Sigmoid colon (tissue), 6 donors: ENCODE measurements at regions not wholly inside any gene's neighbourhood (a gene's known extent, or its start where the extent isn't known, plus 50 kb on each side); places are given as distances from the start of the nearest gene placed in this dataset.

Experiments
- DNase-seq: peaks from one replicate; pipeline ENCODE4 v3.0.0-alpha.2; 2019
- H3K27ac ChIP-seq, 4 donors: fragments of 200-600 bp; sonication (generic); one replicate each; pipeline ENCODE4 v1.5.1; 2016 to 2019; ENCODE audit warnings: mild to moderate bottlenecking in 1 of 4
- H3K27me3 ChIP-seq, 3 donors: fragments of 200-600 bp; sonication (generic); one replicate each; pipeline ENCODE4 v1.5.1; 2019; ENCODE audit warnings: mild to moderate bottlenecking in 1 of 3
- H3K36me3 ChIP-seq, 4 donors: fragments of 200-600 bp; sonication (generic); one replicate each; pipeline ENCODE4 v1.5.1; 2016 to 2019
- H3K4me1 ChIP-seq, 4 donors: fragments of 200-600 bp; sonication (generic); one replicate each; pipeline ENCODE4 v1.5.1; 2017 to 2019
- H3K4me3 ChIP-seq, 4 donors: fragments of 200-600 bp; sonication (generic); one replicate each; pipeline ENCODE4 v1.5.1; 2017 to 2019; ENCODE audit warnings: mild to moderate bottlenecking in 2 of 4, moderate library complexity in 1 of 4
- H3K9me3 ChIP-seq, 4 donors: fragments of 200-600 bp in 3 of 4; sonication (generic) in 3 of 4; one replicate each; pipeline versions ENCODE4 v1.5.1 to v1.6.1; 2013 to 2019
- EP300 ChIP-seq, 4 donors: sonication (generic); formaldehyde crosslinking; IDR thresholded peaks; one replicate each; pipeline ENCODE4 v1.6.1; 2017; ENCODE audit warnings: antibody characterized with exemption in 4 of 4
- POLR2A ChIP-seq, 2 donors: fragments of 450-650 bp; IDR thresholded peaks; one replicate each; pipeline ENCODE4 v1.6.1; 2016; ENCODE audit warnings: antibody characterized with exemption in 2 of 2, mild to moderate bottlenecking in 2 of 2, moderate library complexity in 2 of 2
- POLR2AphosphoS5 ChIP-seq, 4 donors: sonication (generic); formaldehyde crosslinking; IDR thresholded peaks; one replicate each; pipeline ENCODE4 v1.6.1; 2017; ENCODE audit warnings: antibody characterized with exemption in 4 of 4
- WGBS, 2 donors: extraction: QIAGEN DNeasy Blood & Tissue Kit; methylation state at CpG; one replicate each; pipeline ENCODE4 v1.1.7; 2013; 5-methylcytosine and 5-hydroxymethylcytosine counted together
- intact Hi-C: fragments of 100-400 bp; cut with DNase I; formaldehyde crosslinking; loops from one replicate; pipeline ENCODE4 v1.15.1; 2023
- TF ChIP-seq, protein P1 (sequence below), 4 experiments: fragments of 450-650 bp in 3 of 4; fragments of 200-600 bp in 1 of 4; IDR thresholded peaks; one replicate each; pipeline ENCODE4 v1.5.1; 2016 to 2019; ENCODE audit warnings: antibody characterized with exemption in 4 of 4, mild to moderate bottlenecking in 3 of 4, moderate library complexity in 2 of 4
- donor health status: healthy with polysubstance abuse.
- donor health status: healthy.

DNA sequence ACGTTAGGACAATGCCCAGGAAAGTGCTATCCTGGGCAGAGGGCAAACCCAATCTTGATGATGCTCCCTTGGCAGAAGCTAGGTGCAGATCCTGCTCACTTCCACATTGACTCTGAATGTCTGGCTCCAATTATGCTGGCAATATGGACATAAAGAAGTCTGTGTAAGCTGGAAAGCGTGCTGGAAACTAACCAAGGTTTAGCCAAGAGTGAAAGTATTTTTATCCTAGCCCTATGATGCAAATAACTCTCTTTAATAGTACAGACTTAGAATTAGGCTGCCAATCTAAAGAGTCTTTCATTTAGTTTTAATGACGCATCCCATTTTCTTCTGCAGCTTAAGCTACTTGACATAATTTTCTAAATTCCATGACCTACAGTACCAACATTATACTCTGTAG, 571.8 kb downstream of the TUSC7 start:
- no peaks in the 10 kb centered on the region for H3K36me3 ChIP-seq
- no peak for DNase-seq
- TF ChIP-seq, protein P1, sequence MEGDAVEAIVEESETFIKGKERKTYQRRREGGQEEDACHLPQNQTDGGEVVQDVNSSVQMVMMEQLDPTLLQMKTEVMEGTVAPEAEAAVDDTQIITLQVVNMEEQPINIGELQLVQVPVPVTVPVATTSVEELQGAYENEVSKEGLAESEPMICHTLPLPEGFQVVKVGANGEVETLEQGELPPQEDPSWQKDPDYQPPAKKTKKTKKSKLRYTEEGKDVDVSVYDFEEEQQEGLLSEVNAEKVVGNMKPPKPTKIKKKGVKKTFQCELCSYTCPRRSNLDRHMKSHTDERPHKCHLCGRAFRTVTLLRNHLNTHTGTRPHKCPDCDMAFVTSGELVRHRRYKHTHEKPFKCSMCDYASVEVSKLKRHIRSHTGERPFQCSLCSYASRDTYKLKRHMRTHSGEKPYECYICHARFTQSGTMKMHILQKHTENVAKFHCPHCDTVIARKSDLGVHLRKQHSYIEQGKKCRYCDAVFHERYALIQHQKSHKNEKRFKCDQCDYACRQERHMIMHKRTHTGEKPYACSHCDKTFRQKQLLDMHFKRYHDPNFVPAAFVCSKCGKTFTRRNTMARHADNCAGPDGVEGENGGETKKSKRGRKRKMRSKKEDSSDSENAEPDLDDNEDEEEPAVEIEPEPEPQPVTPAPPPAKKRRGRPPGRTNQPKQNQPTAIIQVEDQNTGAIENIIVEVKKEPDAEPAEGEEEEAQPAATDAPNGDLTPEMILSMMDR (IDR thresholded peaks at IDR 0.05) = no peak
- TF ChIP-seq POLR2A (IDR thresholded peaks at IDR 0.05) = no peak
- TF ChIP-seq POLR2AphosphoS5 (IDR thresholded peaks at IDR 0.05) = no peak
- TF ChIP-seq EP300 (IDR thresholded peaks at IDR 0.05) = no peak
- no peak overlapping the region for H3K27ac ChIP-seq
- H3K4me3 ChIP-seq = no peak overlapping the region
- H3K27me3 ChIP-seq = no peaks in the 10 kb centered on the region
- WGBS, 2 donors = 83 to 90% methylated on average over 3 of the region's 3 CpGs
- intact Hi-C loops = no loop called here
- no peaks in the 10 kb centered on the region for H3K9me3 ChIP-seq
- peaks cover 0 to 6% (median 0%) of the 10 kb centered on the region in 4 donors for H3K4me1 ChIP-seq

GRCh38 chr3:117282566-117282965, 573.0 kb downstream of the TUSC7 start:
- intact Hi-C loops = no loop called here
- no peak overlapping the region for H3K4me3 ChIP-seq
- H3K4me1 ChIP-seq = peaks cover 0 to 6% (median 0%) of the 10 kb centered on the region in 4 donors
- no peak overlapping the region for H3K27ac ChIP-seq
- DNase-seq = no peak
- no peak for TF ChIP-seq POLR2A (IDR thresholded peaks at IDR 0.05)
- TF ChIP-seq EP300 (IDR thresholded peaks at IDR 0.05) = no peak
- no peak for TF ChIP-seq POLR2AphosphoS5 (IDR thresholded peaks at IDR 0.05)
- TF ChIP-seq, protein P1 (IDR thresholded peaks at IDR 0.05) = no peak
- no peaks in the 10 kb centered on the region for H3K27me3 ChIP-seq
- 84 to 89% methylated on average over 4 of the region's 4 CpGs for WGBS, 2 donors
- no peaks in the 10 kb centered on the region for H3K9me3 ChIP-seq
- H3K36me3 ChIP-seq = no peaks in the 10 kb centered on the region

DNA sequence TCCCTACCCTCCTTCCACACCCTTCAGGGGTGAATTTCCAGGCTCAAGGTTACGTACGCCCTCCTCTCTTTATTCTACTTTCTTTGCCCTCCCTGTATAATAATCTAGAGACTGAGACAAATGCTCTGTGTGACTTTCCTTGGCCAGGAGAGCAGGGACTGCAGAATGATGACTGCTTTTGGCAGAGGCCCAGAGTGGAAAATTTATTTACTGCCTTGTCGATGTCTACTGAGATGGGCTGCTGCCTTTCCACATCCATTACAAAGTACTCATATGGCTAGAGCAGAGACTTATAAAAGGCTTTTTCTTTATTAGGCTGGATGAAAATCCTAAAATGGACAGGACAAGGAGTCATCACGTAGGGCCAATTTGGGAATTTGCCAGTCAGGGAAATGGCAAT, 576.2 kb downstream of the TUSC7 start:
- Histone ChIP-seq H3K4me1 (peaks cover 0 to 6% (median 0%) of the 10 kb centered on the region in 4 donors), H3K9me3 (no peaks in the 10 kb centered on the region), H3K27ac (no peak overlapping the region), H3K36me3 (no peaks in the 10 kb centered on the region), H3K4me3 (no peak overlapping the region), H3K27me3 (no peaks in the 10 kb centered on the region)
- intact Hi-C loops = no loop called here
- no peak for DNase-seq
- TF ChIP-seq POLR2AphosphoS5 (IDR thresholded peaks at IDR 0.05) (no peak), POLR2A (IDR thresholded peaks at IDR 0.05) (no peak), EP300 (IDR thresholded peaks at IDR 0.05) (no peak)
- TF ChIP-seq, protein P1 (IDR thresholded peaks at IDR 0.05) = no peak
- 40 to 57% methylated on average over 4 of the region's 4 CpGs for WGBS, 2 donors

DNA sequence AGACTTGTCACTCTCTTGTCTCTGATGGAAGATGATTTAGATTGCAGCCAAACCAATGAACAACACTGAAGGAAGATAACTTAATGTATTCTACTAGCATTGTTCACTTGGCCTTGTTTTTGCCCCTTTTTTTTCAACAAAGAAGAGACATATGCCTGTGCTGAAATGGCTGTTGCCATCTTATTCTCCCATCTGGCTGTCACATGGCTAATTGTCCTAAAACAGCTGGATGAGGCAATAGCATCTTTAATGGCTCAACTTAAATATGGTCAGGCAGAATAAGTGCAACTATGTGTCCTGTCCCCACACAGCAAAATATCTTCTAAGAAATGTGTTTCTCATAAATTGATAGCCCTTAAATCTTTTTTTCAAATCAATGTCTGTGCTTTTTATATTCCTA, 576.9 kb downstream of the TUSC7 start:
- H3K4me3 ChIP-seq = no peak overlapping the region
- peaks cover 0 to 2% (median 0%) of the 10 kb centered on the region in 4 donors for H3K4me1 ChIP-seq
- H3K9me3 ChIP-seq = no peaks in the 10 kb centered on the region
- no peaks in the 10 kb centered on the region for H3K27me3 ChIP-seq
- no peaks in the 10 kb centered on the region for H3K36me3 ChIP-seq
- intact Hi-C loops = no loop called here
- TF ChIP-seq, protein P1 (IDR thresholded peaks at IDR 0.05) = no peak
- TF ChIP-seq POLR2AphosphoS5 (IDR thresholded peaks at IDR 0.05) (no peak), POLR2A (IDR thresholded peaks at IDR 0.05) (no peak), EP300 (IDR thresholded peaks at IDR 0.05) (no peak)
- H3K27ac ChIP-seq = no peak overlapping the region
- no peak for DNase-seq

DNA sequence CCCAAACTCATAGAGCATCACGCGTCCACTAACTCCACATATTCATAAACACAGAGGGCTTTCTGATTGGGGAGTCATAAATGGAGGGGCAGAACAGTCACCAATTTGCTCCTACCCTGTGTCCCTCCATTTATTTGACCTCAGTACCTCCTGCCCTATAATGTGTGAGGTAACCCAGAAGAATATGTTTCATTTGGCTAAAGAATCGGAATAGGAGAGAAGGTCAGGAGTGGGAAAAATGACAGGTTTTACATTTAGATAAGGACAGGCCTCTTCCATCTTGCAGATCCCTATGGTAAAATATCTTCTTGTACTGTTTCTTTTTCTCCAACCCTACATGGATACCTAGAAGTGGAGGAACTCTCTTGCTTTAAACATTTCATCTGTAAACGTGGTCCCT, 578.0 kb downstream of the TUSC7 start:
- Histone ChIP-seq H3K4me3 (no peak overlapping the region), H3K9me3 (no peaks in the 10 kb centered on the region), H3K4me1 (no peaks in the 10 kb centered on the region), H3K27me3 (no peaks in the 10 kb centered on the region), H3K36me3 (no peaks in the 10 kb centered on the region), H3K27ac (no peak overlapping the region)
- intact Hi-C loops = no loop called here
- DNase-seq = no peak
- TF ChIP-seq POLR2AphosphoS5 (IDR thresholded peaks at IDR 0.05) = no peak
- TF ChIP-seq, protein P1 (IDR thresholded peaks at IDR 0.05) = no peak
- no peak for TF ChIP-seq POLR2A (IDR thresholded peaks at IDR 0.05)
- no peak for TF ChIP-seq EP300 (IDR thresholded peaks at IDR 0.05)
- WGBS, 2 donors = 70 to 83% methylated on average over 4 of the region's 4 CpGs
